ENCODE measurements at regions not wholly inside any gene's neighbourhood (a gene's known extent, or its start where the extent isn't known, plus 50 kb on each side); places are given as distances from the start of the nearest gene placed in this dataset.
A peak's percentile ranks its signal among the peaks of the same experiment; 100 is the strongest.
"Not testable (repeated sequence)": the region's sequence is repeated elsewhere in the genome, so short reads cannot be mapped to it uniquely, and the experiment has no call there.

- DNase-seq (ENCODE audit: low spot score): no peak
These were observed 50.0 kb downstream of the SPRING1 start for GRCh38 chr12:116687888-116688287.

- DNase-seq (ENCODE audit: low spot score): no peak
These were observed 53.0 kb downstream of the SPRING1 start for GRCh38 chr12:116684891-116685290.

DNA sequence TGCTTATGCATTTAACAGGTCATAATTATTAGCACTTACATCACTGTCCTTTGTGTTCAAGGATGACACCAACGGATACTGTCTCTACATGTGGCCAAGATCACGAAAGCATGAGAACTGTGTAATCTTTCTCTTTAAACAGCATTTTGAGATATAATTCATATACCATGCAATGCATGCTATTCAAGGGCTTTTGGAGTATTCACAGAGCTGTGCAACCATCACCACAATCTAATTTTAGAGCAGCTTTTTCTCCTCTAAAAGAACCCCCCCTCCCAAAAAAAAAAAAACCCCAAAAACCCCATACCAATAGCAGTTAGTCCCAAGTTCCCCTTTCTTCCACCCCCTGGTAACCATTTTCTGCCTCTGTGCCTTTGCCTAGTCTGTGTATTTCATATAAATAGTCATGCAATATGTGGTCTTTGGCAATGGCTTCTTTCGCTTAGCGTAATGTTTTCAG lies 60.6 kb downstream of the SPRING1 start:
- DNase-seq (ENCODE audit: low spot score): no peak

DNA sequence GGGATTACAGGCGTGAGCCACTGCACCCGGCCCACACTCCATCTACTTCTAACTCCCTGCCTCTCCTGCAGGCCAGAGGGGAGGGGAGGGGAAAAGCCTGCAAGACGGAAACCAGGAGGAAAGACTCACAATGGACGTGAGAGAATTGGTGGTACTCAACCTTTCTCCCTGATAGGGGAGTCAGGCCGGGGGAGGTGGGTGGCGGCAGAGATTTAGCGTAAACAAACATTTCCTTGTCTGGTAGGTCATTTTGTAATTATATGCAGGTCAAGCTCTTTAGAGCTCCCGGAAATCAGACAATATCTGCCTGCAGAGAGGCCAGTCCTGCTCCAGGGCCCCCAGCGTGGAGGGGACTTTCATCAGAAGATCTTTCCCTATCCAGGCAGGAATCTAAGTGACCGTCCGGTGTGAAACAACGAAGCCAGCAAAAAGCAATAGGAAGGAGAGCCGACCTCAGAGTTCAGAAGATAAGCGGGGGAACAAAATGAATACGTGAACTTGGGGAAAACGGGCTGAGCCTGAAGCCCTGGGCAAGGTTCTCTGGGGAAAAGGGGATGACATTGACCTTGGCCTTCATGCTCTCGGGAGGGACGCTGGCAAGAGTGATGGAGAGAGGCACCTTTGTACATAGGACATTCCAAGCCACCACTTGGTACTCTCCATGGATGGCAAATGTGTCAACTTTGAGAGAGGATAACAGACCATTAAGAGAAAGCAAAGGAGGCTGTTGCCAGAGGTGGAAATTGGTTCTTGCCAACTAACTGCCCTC lies 62.3 kb downstream of the SPRING1 start:
- no peak for DNase-seq (ENCODE audit: low spot score)

- DNase-seq (ENCODE audit: low spot score): no peak
These were observed 63.2 kb downstream of the SPRING1 start for GRCh38 chr12:116674643-116675183.

DNA sequence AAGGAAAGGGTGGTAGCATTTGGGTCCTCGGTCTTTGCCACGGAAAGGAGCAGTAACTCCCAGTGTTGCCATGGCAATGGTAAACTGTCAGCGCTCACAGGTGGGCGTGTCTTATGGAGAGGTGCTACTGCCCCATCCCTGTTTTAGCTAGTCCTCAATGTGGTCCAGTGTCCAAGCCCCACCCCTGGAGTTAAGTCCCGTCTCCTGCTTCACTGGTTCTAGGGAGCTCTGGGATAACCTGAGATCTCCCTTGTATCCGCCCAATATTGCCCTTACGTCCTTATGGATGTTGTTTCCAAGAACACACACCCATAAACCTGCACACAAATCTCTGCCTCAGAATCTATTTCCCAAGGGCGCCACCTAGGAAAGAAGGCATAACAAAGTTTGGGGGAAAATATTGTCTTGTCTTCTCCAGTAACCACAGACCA lies 64.2 kb downstream of the SPRING1 start:
- no peak for DNase-seq (ENCODE audit: low spot score)

DNA sequence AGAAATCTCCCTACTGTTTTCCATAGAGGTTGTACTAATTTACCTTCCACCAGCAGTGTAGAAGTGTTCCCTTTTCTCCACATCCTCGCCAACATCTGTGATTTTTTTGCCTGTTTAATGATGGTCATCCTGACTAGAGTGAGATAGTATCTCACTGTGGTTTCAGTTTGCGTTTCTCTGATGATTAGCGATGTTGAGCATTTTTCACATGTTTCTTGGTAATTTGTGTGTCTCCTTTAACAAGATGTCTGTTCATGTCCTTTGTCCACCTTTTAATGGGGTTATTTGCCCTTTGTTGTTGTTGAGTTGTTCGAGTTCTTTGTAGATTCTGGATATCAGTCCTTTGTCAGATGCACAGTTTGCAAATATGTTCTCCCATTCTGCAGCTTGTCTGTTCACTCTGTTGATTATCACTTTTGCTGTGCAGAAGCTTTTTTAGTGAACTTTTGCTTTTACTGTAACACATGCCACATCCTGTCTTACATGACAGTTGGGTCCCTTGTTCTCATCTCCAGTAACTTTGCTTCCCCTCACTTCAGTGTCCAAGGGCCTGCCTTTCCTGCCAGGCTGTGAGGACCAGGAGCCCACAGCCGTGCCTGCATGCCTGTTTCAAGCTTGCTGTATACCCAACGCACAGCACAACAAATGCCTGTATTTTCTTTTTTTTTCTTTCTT lies 64.9 kb downstream of the SPRING1 start:
- DNase-seq (ENCODE audit: low spot score): no peak

DNA sequence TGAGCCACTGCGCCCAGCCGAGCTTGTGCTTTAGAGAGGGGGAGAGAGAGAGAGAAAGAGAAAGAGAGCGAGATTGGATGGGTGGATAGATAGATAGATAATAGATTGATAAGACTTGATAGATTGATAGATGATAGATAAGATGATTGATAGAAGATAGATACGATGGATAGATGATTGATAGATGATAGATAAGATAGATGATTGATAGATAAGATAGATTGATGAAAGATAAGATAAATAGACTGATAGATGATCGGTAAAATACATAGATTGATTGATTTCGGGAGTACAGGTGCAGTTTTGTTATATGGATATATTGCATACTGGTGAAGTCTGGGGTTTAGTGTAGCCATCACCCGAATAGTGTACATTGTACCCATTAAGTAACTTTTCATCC lies 65.9 kb downstream of the SPRING1 start:
- no peak for DNase-seq (ENCODE audit: low spot score)

DNA sequence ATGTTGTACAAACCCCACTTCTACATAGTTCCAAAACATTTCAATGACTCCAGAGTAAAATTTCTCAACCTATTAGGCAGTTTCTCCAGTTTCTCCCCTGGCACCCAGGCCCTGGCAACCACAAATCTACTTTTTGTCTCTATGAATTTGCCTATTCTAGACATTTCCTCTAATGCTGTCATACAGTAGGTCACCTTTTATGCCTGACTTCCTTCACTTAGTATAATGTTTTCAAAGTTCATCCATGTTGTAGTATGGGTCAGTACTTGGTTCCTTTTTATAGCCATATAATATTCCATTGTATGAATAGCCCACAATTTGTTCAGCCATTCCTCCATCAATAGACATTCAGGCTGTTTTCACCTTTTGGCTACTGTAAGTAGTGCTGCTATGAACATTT lies 67.0 kb downstream of the SPRING1 start:
- DNase-seq (ENCODE audit: low spot score): no peak

DNA sequence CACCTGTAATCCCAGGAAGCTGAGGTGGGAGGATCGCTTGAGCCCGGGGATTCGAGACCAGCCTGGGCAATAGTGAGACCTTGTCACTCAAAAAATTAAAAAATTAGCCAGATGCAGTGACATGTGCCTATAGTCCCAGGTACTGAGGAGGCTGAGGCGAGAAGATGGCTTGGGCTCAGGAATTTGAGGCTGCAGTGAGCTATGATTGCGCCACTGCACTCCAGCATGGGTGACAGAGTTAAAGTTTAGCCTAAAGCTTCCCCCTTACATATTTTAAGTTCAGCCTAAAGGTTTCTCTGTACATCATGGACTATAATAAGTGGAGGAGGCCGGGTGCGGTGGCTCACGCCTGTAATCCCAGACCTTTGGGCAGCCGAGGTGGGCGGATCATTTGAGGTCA lies 70.1 kb downstream of the SPRING1 start:
- DNase-seq (ENCODE audit: low spot score): no peak

- DNase-seq (ENCODE audit: low spot score): not testable (repeated sequence)
These were observed 71.0 kb downstream of the SPRING1 start for GRCh38 chr12:116666829-116667228.

DNA sequence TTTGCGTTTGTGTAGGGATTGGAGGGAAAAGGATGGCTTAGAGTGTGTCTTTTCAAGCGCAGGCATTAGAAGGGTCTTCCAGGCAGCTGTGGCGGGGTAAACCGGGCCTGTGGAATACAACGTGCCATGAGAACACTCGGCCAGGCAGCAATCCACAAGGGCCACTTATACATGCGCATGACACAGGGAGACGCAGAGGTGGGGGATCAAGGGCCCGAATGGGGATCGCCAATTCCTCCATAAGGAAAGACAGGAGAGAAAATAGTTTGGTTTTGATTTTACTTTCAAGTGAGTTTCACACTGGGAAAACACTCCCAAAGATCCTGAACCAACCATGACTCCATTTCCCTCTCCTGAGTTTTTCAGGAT lies 71.6 kb downstream of the SPRING1 start:
- DNase-seq (ENCODE audit: low spot score): no peak

- DNase-seq (ENCODE audit: low spot score): no peak
These were observed 72.1 kb downstream of the SPRING1 start for GRCh38 chr12:116665666-116666304.

- no peak for DNase-seq (ENCODE audit: low spot score)
These were observed 73.8 kb downstream of the SPRING1 start for GRCh38 chr12:116664085-116664484.

GRCh38 chr12:116662612-116663144 lies 75.2 kb downstream of the SPRING1 start:
- peak; percentile 55 for DNase-seq (ENCODE audit: low spot score)

DNA sequence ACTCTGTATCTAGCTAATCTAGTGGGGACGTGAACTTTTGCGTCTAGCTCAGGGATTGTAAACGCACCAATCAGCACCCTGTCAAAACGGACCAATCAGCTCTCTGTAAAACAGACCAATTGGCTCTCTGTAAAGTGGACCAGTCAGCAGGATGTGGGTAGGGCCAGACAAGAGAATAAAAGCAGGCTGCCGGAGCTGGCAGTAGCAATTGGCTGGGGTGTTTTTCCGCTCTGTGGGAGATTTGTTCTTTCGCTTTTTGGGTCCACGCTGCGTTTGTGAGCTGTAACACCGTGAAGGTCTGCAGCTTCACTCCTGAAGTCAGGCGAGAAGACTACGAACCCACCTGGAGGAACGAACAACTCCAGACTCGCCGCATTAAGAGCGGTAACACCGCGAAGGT lies 76.5 kb downstream of the SPRING1 start:
- no peak for DNase-seq (ENCODE audit: low spot score)

- DNase-seq (ENCODE audit: low spot score): not testable (repeated sequence)
These were observed 77.1 kb downstream of the SPRING1 start for GRCh38 chr12:116660740-116661139.

GRCh38 chr12:116659771-116660481 lies 77.9 kb downstream of the SPRING1 start:
- DNase-seq (ENCODE audit: low spot score): no peak

- DNase-seq (ENCODE audit: low spot score): no peak
These were observed 79.9 kb downstream of the SPRING1 start for GRCh38 chr12:116657921-116658495.

GRCh38 chr12:116656306-116656705 lies 81.6 kb downstream of the SPRING1 start:
- DNase-seq (ENCODE audit: low spot score): no peak

GRCh38 chr12:116654226-116654743 lies 83.6 kb downstream of the SPRING1 start:
- DNase-seq (ENCODE audit: low spot score): no peak

All from AG20443 (cell line).